Stimulated activated naive CD8-positive, alpha-beta T cell treated with anti-CD3 and anti-CD28 coated beads, Interleukin-15, Interleukin-2, amounts not matched to agents 100 ng/mL and 50 ng/mL, for 24 hours (primary cell): ENCODE measurements at regions not wholly inside any gene's neighbourhood (a gene's known extent, or its start where the extent isn't known, plus 50 kb on each side); places are given as distances from the start of the nearest gene placed in this dataset.

ENCODE experiments used
- H3K27ac Mint-ChIP-seq: one replicate; pipeline ENCODE4 v1.8.0; 2021; ENCODE audit warnings: mild to moderate bottlenecking, mixed read lengths
- H3K27me3 Mint-ChIP-seq: one replicate; pipeline ENCODE4 v1.8.0; 2021; ENCODE audit warnings: mixed read lengths
- H3K36me3 Mint-ChIP-seq: one replicate; pipeline ENCODE4 v1.8.0; 2021; ENCODE audit warnings: low read depth, mixed read lengths
- H3K4me1 Mint-ChIP-seq: one replicate; pipeline ENCODE4 v1.8.0; 2021; ENCODE audit warnings: low read depth, mixed read lengths
- H3K4me3 Mint-ChIP-seq: one replicate; pipeline ENCODE4 v1.8.0; 2021; ENCODE audit warnings: mild to moderate bottlenecking, mixed read lengths
- H3K9me3 Mint-ChIP-seq: one replicate; pipeline ENCODE4 v1.8.0; 2021; ENCODE audit warnings: mixed read lengths

DNA sequence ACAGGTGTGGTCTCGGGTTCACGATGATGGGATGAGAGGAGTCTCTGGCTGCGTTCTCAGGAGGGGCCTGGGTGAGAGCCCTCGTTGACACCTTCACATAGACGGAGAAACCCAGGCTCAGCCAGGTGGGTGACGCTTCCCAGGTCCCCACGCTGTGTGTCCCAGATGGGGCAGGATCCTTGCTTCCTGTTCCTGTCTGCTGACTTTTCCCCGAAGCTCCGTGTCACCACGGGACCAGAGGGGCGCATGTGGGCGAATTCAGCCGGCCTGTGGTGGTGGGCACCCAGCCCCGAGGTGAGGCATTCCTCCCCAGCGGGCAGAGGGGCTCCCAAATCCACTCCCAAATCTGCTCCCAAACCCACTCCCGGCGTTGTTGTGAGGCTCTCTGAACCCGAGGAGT, 732.8 kb downstream of the BRD1 start:
- H3K9me3 Mint-ChIP-seq: no peaks in the 10 kb centered on the region
- no peak overlapping the region for H3K27ac Mint-ChIP-seq
- no peak overlapping the region for H3K4me3 Mint-ChIP-seq
- no peaks in the 10 kb centered on the region for H3K4me1 Mint-ChIP-seq
- no peaks in the 10 kb centered on the region for H3K27me3 Mint-ChIP-seq
- no peaks in the 10 kb centered on the region for H3K36me3 Mint-ChIP-seq

DNA sequence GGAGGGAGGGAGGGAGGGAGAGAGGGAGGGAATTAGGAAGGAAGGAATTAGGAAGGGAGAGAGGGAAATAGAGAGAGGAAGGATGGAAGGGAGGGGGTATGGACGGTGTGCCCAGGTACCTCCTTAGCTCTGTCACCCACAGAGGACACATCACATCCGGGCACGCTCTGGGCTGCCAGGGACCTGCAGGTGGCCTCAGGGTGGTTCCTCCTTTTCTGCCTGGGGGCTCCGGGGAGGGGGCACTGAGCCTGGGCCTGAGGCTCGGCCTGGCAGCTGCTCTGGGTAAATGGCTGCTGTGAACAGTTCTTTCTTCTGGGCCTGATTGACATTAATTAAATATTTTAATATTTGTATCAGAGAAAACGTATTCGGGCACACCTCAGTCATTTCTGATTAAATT, 733.5 kb downstream of the BRD1 start:
- no peak overlapping the region for H3K4me3 Mint-ChIP-seq
- no peaks in the 10 kb centered on the region for H3K36me3 Mint-ChIP-seq
- no peaks in the 10 kb centered on the region for H3K4me1 Mint-ChIP-seq
- H3K9me3 Mint-ChIP-seq: no peaks in the 10 kb centered on the region
- no peaks in the 10 kb centered on the region for H3K27me3 Mint-ChIP-seq
- no peak overlapping the region for H3K27ac Mint-ChIP-seq

GRCh38 chr22:49093192-49093880, 734.3 kb downstream of the BRD1 start:
- Mint-ChIP-seq H3K4me3 (no peak overlapping the region), H3K36me3 (no peaks in the 10 kb centered on the region)

GRCh38 chr22:49092716-49093115, 735.0 kb downstream of the BRD1 start:
- Mint-ChIP-seq H3K4me3 (no peak overlapping the region), H3K36me3 (no peaks in the 10 kb centered on the region), H3K4me1 (no peaks in the 10 kb centered on the region), H3K27ac (no peak overlapping the region), H3K27me3 (no peaks in the 10 kb centered on the region), H3K9me3 (no peaks in the 10 kb centered on the region)

More at GRCh38 chr22:49093192-49093880, 734.3 kb downstream of the BRD1 start:
- Mint-ChIP-seq H3K9me3 (no peaks in the 10 kb centered on the region), H3K4me1 (no peaks in the 10 kb centered on the region), H3K27ac (no peak overlapping the region), H3K27me3 (no peaks in the 10 kb centered on the region)

DNA sequence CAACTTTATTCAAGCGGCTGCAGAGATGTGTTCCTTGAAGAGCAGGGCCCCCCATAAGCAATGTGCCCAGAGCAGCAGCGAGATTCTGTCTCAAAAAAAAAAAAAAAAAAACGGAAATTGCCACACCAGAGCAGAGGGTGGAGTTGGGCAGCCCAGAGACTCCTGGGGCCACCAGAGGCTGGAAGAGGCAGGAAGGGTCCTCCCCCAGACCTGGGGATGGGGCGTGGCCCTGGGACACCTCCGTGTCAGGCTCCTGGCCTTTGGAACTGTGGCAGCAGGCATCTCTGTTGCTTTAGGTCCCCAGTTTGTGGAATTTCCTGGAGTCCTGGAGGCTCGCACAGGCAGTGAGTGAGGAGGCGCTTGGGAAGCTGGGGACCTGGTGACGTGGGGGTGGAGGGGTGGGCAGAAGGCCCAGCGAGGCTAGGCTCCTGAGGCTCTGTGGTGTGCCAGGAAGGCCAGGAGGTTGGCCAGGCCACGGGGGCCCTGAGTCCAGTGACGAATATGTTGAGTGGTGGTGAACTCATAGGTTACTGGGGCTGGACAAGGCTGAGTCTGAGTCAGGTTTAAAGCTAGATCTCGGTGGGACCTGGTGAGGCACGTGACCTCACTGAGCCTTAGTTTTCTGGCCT, 735.6 kb downstream of the BRD1 start:
- H3K4me3 Mint-ChIP-seq: no peak overlapping the region
- no peaks in the 10 kb centered on the region for H3K36me3 Mint-ChIP-seq
- H3K9me3 Mint-ChIP-seq: no peaks in the 10 kb centered on the region
- H3K4me1 Mint-ChIP-seq: no peaks in the 10 kb centered on the region
- H3K27me3 Mint-ChIP-seq: no peaks in the 10 kb centered on the region
- no peak overlapping the region for H3K27ac Mint-ChIP-seq

GRCh38 chr22:49091451-49091850, 736.2 kb downstream of the BRD1 start:
- Mint-ChIP-seq H3K27ac (no peak overlapping the region), H3K36me3 (no peaks in the 10 kb centered on the region), H3K27me3 (no peaks in the 10 kb centered on the region), H3K4me3 (no peak overlapping the region), H3K4me1 (no peaks in the 10 kb centered on the region), H3K9me3 (no peaks in the 10 kb centered on the region)

GRCh38 chr22:49090853-49091135, 736.9 kb downstream of the BRD1 start:
- Mint-ChIP-seq H3K9me3 (no peaks in the 10 kb centered on the region), H3K4me3 (no peak overlapping the region), H3K27me3 (no peaks in the 10 kb centered on the region), H3K4me1 (no peaks in the 10 kb centered on the region), H3K27ac (no peak overlapping the region), H3K36me3 (no peaks in the 10 kb centered on the region)

GRCh38 chr22:49090061-49090852, 737.4 kb downstream of the BRD1 start:
- H3K9me3 Mint-ChIP-seq: no peaks in the 10 kb centered on the region
- no peaks in the 10 kb centered on the region for H3K4me1 Mint-ChIP-seq
- H3K36me3 Mint-ChIP-seq: no peaks in the 10 kb centered on the region
- no peak overlapping the region for H3K4me3 Mint-ChIP-seq
- no peak overlapping the region for H3K27ac Mint-ChIP-seq
- H3K27me3 Mint-ChIP-seq: no peaks in the 10 kb centered on the region

- Mint-ChIP-seq H3K4me3 (no peak overlapping the region), H3K9me3 (no peaks in the 10 kb centered on the region), H3K36me3 (no peaks in the 10 kb centered on the region), H3K27ac (no peak overlapping the region), H3K4me1 (no peaks in the 10 kb centered on the region), H3K27me3 (no peaks in the 10 kb centered on the region)
Measured at GRCh38 chr22:49088801-49089791, 738.6 kb downstream of the BRD1 start.

DNA sequence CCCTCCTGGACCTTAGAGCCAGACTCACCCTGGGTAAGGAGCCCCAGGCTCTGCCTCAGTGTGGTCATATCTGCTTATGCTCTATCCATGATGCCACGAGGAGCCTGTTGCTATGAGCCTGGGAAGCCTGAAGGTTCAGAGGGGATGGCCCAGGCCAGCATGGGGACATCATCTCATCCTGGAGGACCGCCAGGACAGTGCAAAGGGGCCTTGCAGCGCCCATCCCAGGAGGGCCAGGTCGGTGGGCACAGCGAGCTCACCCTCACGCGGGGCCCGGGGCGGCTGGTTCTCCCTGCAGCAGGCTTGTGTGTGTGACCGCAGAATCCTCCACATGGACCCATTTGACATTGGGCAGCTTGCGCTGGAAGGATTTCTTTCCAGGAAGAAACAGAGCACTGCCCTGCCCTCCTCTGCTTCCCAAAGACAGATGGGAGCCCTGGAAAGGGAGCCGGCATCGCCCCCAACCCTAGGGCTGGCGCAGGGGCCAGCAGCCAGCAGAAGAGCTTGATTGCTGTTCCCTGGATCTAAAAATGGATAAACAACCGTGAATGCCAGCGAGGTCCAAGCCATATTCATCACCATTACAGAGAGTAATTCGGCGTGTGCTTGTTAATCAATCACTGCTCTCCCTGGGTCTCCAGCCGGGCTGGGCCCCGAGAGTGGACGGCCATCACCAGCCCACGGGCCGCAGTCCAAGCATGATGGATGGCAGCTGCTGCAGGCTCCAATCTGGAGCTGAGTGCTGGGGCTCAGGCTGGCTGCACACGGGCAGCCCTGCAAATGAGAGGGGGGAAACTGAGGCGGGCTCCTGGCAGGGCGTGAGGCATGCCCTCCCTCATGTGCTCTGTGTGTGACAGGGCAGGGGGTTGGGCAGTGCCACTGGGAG, 739.7 kb downstream of the BRD1 start:
- Mint-ChIP-seq H3K27me3 (no peaks in the 10 kb centered on the region), H3K36me3 (no peaks in the 10 kb centered on the region), H3K27ac (no peak overlapping the region), H3K4me3 (no peak overlapping the region), H3K4me1 (no peaks in the 10 kb centered on the region), H3K9me3 (no peaks in the 10 kb centered on the region)

DNA sequence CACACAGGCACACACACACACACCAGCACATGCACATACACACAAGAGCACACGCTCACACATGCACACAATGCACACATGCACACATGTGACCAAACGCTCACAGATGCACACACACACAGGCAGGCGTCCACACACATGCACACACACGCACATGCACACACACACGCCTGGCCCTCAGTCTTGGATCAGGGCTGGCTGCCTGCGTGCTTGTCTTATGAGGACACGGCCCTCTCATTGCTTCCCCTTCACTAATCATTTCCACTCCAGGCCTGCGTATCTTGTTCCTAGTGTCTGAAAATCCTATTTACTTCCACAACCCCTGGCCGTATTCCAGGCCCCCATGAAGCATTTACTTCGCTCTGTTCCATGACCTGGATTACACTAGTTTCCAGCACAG, 740.5 kb downstream of the BRD1 start:
- H3K27me3 Mint-ChIP-seq: no peaks in the 10 kb centered on the region
- no peak overlapping the region for H3K4me3 Mint-ChIP-seq

GRCh38 chr22:49086606-49087157, 741.0 kb downstream of the BRD1 start:
- Mint-ChIP-seq H3K27me3 (no peaks in the 10 kb centered on the region), H3K4me3 (no peak overlapping the region), H3K36me3 (no peaks in the 10 kb centered on the region), H3K27ac (no peak overlapping the region), H3K4me1 (no peaks in the 10 kb centered on the region), H3K9me3 (no peaks in the 10 kb centered on the region)

More for the DNA sequence above, 740.5 kb downstream of the BRD1 start:
- Mint-ChIP-seq H3K9me3 (no peaks in the 10 kb centered on the region), H3K27ac (no peak overlapping the region), H3K4me1 (no peaks in the 10 kb centered on the region), H3K36me3 (no peaks in the 10 kb centered on the region)

DNA sequence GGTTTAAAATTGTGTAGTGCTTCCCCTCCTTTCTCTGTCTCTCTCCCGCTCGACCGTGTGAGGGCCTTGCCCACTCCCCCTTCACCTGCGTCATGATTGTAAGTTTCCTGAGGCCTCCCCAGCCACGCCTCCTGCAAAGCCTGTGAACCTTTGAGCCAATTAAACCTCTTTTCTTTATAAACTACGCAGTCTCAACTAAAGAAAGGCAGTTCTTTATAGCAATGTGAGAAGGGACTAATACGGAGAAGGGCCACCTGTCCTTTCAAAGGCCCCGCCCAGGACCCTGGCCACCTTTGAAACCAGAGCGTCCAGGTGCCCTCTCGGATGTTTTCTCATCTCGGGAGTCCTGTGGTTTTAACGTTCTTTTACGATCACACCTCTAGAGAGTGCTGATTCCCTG, 741.5 kb downstream of the BRD1 start:
- Mint-ChIP-seq H3K4me3 (no peak overlapping the region), H3K9me3 (no peaks in the 10 kb centered on the region), H3K27me3 (no peaks in the 10 kb centered on the region), H3K4me1 (no peaks in the 10 kb centered on the region), H3K36me3 (no peaks in the 10 kb centered on the region), H3K27ac (no peak overlapping the region)

DNA sequence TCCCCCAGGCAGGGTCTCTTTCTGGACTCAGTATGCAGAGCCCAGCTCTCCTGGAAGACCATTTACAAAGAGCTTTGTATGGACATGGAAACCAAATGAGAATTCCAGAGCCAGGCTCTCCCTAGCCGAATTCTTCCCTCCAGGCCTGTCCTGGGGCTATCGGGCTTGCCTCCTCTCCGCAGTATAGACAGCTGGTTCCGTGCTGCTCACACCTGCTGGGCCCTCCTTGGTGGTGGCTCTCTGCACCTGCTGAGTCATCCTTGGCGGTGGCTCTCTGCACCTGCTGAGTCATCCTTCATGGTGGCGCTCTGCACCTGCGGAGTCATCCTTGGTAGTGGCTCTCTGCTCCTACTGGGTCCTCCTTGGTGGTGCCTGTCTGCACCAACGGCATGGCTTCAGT, 743.5 kb downstream of the BRD1 start:
- H3K27me3 Mint-ChIP-seq: no peaks in the 10 kb centered on the region
- H3K4me3 Mint-ChIP-seq: no peak overlapping the region
- H3K36me3 Mint-ChIP-seq: no peaks in the 10 kb centered on the region
- no peak overlapping the region for H3K27ac Mint-ChIP-seq
- no peaks in the 10 kb centered on the region for H3K4me1 Mint-ChIP-seq
- H3K9me3 Mint-ChIP-seq: no peaks in the 10 kb centered on the region
